Ishikawa (cell line): ENCODE measurements at regions not wholly inside any gene's neighbourhood (a gene's known extent, or its start where the extent isn't known, plus 50 kb on each side); places are given as distances from the start of the nearest gene placed in this dataset.

Experiments
- CEBPB ChIP-seq: IDR thresholded peaks from 2 replicates; pipeline ENCODE4 v1.6.1; 2012
- CREB1 ChIP-seq: IDR thresholded peaks from 2 replicates; pipeline ENCODE4 v1.6.1; 2012; ENCODE audit warnings: low read depth
- EGR1 ChIP-seq: IDR thresholded peaks from 2 replicates; pipeline ENCODE4 v1.6.1; 2012
- EP300 ChIP-seq: IDR thresholded peaks from 2 replicates; pipeline ENCODE4 v1.6.1; 2012; ENCODE audit warnings: borderline replicate concordance
- FOXM1 ChIP-seq: IDR thresholded peaks from 2 replicates; pipeline ENCODE4 v1.6.1; 2012; ENCODE audit warnings: low read depth, borderline replicate concordance
- MAX ChIP-seq: IDR thresholded peaks from 2 replicates; pipeline ENCODE4 v1.6.1; 2012
- NFIC ChIP-seq: IDR thresholded peaks from 2 replicates; pipeline ENCODE4 v1.6.1; 2012
- RAD21 ChIP-seq: IDR thresholded peaks from 2 replicates; pipeline ENCODE4 v1.6.1; 2012; ENCODE audit warnings: low read depth
- REST ChIP-seq: IDR thresholded peaks from 2 replicates; pipeline ENCODE4 v1.6.1; 2012; ENCODE audit warnings: low read depth, mild to moderate bottlenecking
- TAF1 ChIP-seq: IDR thresholded peaks from 2 replicates; pipeline ENCODE4 v1.6.1; 2012; ENCODE audit warnings: low read depth, mild to moderate bottlenecking
- TCF12 ChIP-seq: IDR thresholded peaks from 2 replicates; pipeline ENCODE4 v1.6.1; 2012; ENCODE audit warnings: low read depth
- TEAD4 ChIP-seq: IDR thresholded peaks from 2 replicates; pipeline ENCODE4 v1.6.1; 2012
- USF1 ChIP-seq: IDR thresholded peaks from 2 replicates; pipeline ENCODE4 v1.6.1; 2012
- YY1 ChIP-seq: IDR thresholded peaks from 2 replicates; pipeline ENCODE4 v1.6.1; 2012; ENCODE audit warnings: low read depth
- ZBTB7A ChIP-seq: IDR thresholded peaks from 2 replicates; pipeline ENCODE4 v1.6.1; 2012; ENCODE audit warnings: low read depth

- no peak for TF ChIP-seq CEBPB
- TF ChIP-seq TEAD4: no peak
- no peak for TF ChIP-seq TCF12
- no peak for TF ChIP-seq YY1
- no peak for TF ChIP-seq TAF1
- no peak for TF ChIP-seq EGR1
- TF ChIP-seq MAX: no peak
- TF ChIP-seq RAD21: no peak
- TF ChIP-seq USF1: no peak
Observed at GRCh38 chr11:119910051-119910450, 181.1 kb upstream of the NECTIN1 start.

- TF ChIP-seq TCF12 (no peak), TAF1 (no peak), USF1 (no peak), YY1 (no peak), EGR1 (no peak), CREB1 (no peak), EP300 (no peak), CEBPB (no peak), REST (no peak), MAX (no peak), NFIC (no peak), RAD21 (no peak)
Observed at GRCh38 chr11:119909495-119909894, 180.5 kb upstream of the NECTIN1 start.

- TF ChIP-seq YY1: no peak
Observed at GRCh38 chr11:119909077-119909476, 180.1 kb upstream of the NECTIN1 start.

- no peak for TF ChIP-seq RAD21
- no peak for TF ChIP-seq FOXM1
- TF ChIP-seq MAX: no peak
- no peak for TF ChIP-seq REST
- TF ChIP-seq EGR1: no peak
- no peak for TF ChIP-seq TAF1
- no peak for TF ChIP-seq ZBTB7A
- TF ChIP-seq TEAD4: no peak
- TF ChIP-seq YY1: no peak
- no peak for TF ChIP-seq USF1
- TF ChIP-seq NFIC: no peak
- TF ChIP-seq CREB1: no peak
- no peak for TF ChIP-seq CEBPB
- no peak for TF ChIP-seq TCF12
- TF ChIP-seq EP300: no peak
Observed at GRCh38 chr11:119908573-119908904, 179.5 kb upstream of the NECTIN1 start.

- TF ChIP-seq RAD21: no peak
- TF ChIP-seq TAF1: no peak
- no peak for TF ChIP-seq EGR1
- no peak for TF ChIP-seq REST
- TF ChIP-seq TCF12: no peak
- TF ChIP-seq YY1: no peak
- no peak for TF ChIP-seq FOXM1
- TF ChIP-seq MAX: no peak
- TF ChIP-seq CEBPB: no peak
- no peak for TF ChIP-seq CREB1
- TF ChIP-seq ZBTB7A: no peak
- no peak for TF ChIP-seq USF1
- TF ChIP-seq TEAD4: no peak
- TF ChIP-seq NFIC: no peak
- TF ChIP-seq EP300: no peak
Observed at GRCh38 chr11:119907878-119908572, 179.0 kb upstream of the NECTIN1 start.
